Raji (cell line): ENCODE measurements at regions not wholly inside any gene's neighbourhood (a gene's known extent, or its start where the extent isn't known, plus 50 kb on each side); places are given as distances from the start of the nearest gene placed in this dataset.

Experiments used
- POLR2A ChIP-seq: IDR thresholded peaks from 2 replicates; pipeline ENCODE4 v1.6.1; 2011; ENCODE audit warnings: low read depth, low read length, control low read depth; ENCODE audit not compliant: insufficient read depth

GRCh38 chr16:85255777-85256176 is 143.5 kb upstream of the CIBAR2 start:
- no peak for TF ChIP-seq POLR2A

- TF ChIP-seq POLR2A = no peak
Measured at GRCh38 chr16:85256190-85256739, 144.0 kb upstream of the CIBAR2 start.

- TF ChIP-seq POLR2A = no peak
Measured at GRCh38 chr16:85257483-85257882, 145.2 kb upstream of the CIBAR2 start.

GRCh38 chr16:85258166-85258565 is 145.9 kb upstream of the CIBAR2 start:
- no peak for TF ChIP-seq POLR2A

DNA sequence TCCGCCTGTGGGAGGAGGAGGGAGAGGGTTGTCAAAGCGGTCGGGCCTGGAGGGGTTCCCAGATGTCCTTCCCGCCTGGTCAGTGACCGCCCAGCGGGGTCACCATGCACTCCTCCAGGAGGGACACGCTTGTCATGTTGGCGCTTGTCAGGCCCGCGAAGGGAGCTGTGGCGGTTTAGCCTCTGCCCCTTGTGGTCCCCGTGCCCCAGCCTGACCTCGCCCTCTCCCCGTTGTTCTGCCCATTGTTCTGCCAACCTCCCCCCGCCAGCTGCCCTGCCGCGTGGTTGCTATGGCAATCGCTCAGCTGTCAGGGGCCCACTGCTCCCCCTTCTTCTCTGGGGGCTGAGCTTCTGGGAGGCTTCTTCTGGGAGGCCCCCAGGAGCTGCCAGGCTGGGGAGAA is 146.4 kb upstream of the CIBAR2 start:
- TF ChIP-seq POLR2A = no peak

DNA sequence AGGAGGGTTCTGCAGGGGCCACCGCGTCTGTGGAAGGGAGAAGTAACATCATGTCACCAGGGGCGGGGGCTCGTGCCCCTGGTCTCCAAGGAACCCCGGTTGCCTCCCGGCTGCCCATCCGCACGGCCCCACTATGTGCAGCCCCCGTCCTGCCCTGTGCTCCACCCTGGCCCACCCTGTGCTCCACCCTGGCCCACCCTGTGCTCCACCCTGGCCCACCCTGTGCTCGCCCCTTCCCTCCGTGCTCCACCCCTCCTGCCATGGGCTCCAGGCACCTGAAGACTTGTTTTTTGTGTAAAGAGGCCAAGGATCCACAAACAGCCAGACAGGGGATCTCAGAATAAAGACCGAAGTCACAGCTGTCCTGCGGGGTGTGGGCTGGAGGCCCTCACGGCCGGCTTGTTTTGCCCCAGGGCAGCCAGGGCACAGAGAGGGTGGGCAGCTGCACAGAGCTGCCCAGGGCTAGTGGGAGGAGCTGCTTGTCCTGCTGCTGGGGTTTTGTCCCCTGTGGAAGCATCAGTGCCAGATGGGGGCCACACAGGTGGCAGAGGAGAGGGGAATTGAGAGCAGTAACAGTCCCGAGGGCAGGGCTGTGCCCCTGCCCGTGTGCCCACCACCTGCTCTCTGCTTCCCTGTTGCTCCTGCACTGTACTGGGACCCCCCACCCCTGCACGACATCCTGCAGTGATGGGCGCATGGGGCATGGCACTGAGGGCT is 147.0 kb upstream of the CIBAR2 start:
- TF ChIP-seq POLR2A = no peak

GRCh38 chr16:85259832-85260167 is 147.5 kb upstream of the CIBAR2 start:
- TF ChIP-seq POLR2A = no peak

GRCh38 chr16:85261204-85261603 is 148.9 kb upstream of the CIBAR2 start:
- TF ChIP-seq POLR2A = no peak

DNA sequence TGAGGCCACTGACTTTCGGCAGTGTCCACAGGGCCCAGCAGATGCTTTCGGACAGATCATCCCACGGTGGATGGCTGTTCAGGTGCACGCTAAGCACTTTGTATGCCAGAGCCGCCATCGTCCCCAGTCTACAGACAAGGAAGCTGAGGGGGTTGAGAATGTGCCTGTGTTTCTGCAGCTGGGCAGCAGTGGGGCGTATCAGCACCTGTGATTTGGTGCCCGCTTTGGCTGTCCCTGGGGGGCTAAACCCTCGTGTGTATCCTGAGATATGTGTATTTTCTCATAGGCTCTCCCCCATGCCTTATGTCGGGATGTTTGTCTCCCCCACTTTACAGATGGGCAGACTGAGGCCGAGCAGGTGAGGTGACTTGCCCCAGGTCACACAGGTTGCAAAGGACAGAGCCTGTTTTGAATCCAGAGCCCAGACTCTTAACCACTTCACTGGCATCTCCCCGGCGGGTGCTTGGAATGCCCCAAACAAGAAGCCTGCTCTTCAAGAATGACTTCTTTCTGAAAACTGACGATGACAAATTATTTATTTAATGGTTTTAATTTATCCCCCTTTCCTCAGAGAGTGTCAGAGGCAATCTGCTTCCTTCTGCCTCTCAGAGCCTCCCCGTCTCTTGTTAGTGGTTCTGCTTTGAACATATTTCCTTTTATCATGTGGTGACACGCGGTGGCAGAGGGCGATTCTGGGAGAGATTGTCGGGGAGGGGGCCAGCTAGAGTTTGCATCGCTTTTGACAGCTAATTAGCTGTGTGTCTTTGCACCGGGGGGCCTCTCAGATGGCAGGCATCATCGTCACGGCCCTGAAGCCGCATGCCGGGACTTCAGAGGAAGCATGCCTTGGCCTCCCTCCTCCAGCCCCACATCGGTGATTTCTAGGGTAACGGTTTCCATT is 149.6 kb upstream of the CIBAR2 start:
- TF ChIP-seq POLR2A = peak; percentile 36; the same call in 1 of the 2 replicates

DNA sequence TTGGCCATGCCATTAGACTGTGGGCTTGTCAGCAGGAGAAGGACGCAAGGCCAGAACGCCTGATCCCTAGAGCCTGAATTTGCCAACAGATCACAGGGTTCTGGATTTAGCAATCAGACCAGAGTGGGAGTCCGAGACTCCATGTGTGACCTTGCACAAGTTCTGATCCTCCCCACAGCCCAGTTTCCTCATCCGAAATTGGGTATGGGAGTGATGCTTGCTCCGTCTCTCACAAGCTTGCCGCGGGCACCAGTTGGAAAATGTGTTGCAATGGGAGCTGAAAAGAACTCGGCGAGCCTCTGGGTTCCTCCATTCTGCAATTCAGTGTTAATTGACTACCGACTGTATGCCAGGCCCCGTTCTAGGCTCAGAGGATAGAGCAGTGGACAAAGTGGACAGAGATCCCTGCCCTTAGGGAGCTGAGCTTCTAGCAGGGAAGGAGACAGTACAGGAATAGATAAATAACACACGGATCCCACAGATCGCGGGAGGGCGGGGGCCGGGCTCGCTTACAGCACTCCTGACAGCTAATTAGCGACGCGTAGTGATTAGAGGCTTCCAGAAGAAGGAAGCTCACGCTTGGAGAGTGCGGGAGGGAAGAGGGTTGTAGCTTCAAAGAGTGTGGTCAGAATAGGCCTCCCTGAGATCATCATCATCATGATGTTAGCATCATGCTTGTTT is 150.4 kb upstream of the CIBAR2 start:
- TF ChIP-seq POLR2A = no peak

DNA sequence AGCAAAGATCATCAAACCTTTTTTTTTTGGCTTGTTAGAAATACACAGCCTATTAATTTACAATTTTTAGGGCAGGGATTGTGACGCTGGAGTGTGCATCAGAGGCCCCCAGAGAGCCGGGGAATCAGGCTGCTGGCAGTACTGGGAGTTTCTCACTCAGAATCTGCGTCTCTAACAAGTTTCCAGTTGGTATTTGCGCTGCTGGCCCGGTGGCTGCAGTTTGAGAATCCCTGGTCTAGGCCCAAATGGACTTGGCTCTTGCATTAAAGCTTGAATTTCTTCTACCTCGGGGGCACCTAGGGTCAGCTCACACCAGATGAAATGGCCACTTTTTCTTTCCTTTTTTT is 150.9 kb upstream of the CIBAR2 start:
- no peak for TF ChIP-seq POLR2A

DNA sequence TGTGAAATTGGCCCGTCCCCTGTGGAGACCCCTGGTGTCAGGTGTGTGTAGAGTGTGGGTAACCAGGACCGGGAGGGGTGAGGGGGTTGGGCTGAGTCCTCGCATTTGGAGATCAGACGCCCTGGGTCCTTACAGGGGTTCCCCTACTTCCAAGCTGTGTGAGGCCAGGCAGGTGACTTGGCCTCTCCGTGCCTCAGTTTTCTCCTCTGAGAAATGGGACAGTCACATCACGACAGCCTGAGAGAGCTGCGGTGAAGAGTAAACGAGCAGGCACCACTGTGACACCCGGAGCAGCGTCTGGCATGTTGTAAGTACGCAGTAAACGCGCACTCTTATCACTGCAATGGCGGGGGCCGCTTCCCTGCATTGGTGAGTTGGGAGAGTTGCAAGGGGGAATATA is 152.5 kb upstream of the CIBAR2 start:
- no peak for TF ChIP-seq POLR2A

DNA sequence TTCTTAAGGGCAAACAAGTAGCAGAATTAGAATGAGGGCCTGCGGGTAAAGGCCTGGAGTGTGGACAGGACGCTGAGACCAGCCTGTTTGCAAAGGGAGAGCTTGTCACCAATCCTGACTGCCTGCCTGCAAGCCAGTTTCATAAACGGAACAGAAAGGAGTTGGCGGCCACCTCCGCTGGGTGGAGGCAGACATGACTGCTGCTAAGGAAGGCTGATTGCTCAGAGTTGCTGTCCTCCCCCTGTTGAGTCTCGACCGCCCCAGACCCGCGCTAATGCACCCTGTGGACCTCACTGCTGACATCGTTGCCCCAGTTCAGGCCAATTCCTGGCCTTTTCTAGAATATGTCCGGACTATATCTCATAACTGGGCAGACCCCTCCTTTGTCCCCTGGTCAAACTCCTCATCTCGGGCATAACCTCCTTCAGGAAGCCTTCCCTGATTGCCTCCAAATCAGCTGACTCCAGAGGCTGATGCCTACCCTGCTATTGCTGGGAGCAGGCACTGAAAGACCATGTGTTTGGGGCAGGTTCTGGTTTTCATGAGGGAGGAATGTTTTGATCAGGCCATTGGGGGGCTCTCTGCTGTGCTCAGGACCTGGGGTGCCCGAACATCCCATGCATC is 153.0 kb upstream of the CIBAR2 start:
- no peak for TF ChIP-seq POLR2A

GRCh38 chr16:85265810-85266209 is 153.5 kb upstream of the CIBAR2 start:
- no peak for TF ChIP-seq POLR2A

GRCh38 chr16:85266857-85267256 is 154.6 kb upstream of the CIBAR2 start:
- no peak for TF ChIP-seq POLR2A
